Mesendoderm (in vitro differentiated cells): ENCODE measurements at regions not wholly inside any gene's neighbourhood (a gene's known extent, or its start where the extent isn't known, plus 50 kb on each side); places are given as distances from the start of the nearest gene placed in this dataset.

Experiments
- DNase-seq: peaks from one replicate; pipeline ENCODE4 v3.0.0; 2013
- H2AK5ac ChIP-seq: 2 replicates; pipeline ENCODE4 v1.6.1; 2013; ENCODE audit warnings: low read length, inconsistent platforms
- H2BK120ac ChIP-seq: 2 replicates; pipeline ENCODE4 v1.6.1; 2013; ENCODE audit warnings: low read depth, mild to moderate bottlenecking, low read length, moderate library complexity, mixed read lengths
- H2BK15ac ChIP-seq: replicated peaks from 2 replicates; pipeline ENCODE4 v1.6.1; 2013; ENCODE audit warnings: low read depth, mild to moderate bottlenecking, moderate library complexity
- H2BK5ac ChIP-seq: 2 replicates; pipeline ENCODE4 v1.6.1; 2013; ENCODE audit warnings: low read length, inconsistent platforms
- H3K18ac ChIP-seq: 2 replicates; pipeline ENCODE4 v1.6.1; 2013; ENCODE audit warnings: mild to moderate bottlenecking, low read length, mixed read lengths
- H3K23ac ChIP-seq: one replicate; pipeline ENCODE4 v1.6.1; 2013; ENCODE audit warnings: low read length
- H3K27ac ChIP-seq: 2 replicates; pipeline ENCODE4 v1.5.1; 2013; ENCODE audit warnings: low read depth, mild to moderate bottlenecking, inconsistent platforms, low read length, moderate library complexity
- H3K27me3 ChIP-seq: 2 replicates; pipeline ENCODE4 v1.6.1; 2013; ENCODE audit warnings: low read length, control low read depth, mild to moderate bottlenecking, inconsistent platforms; ENCODE audit not compliant: insufficient read depth, poor library complexity
- H3K36me3 ChIP-seq: 2 replicates; pipeline ENCODE4 v1.6.1; 2013; ENCODE audit warnings: low read length, inconsistent platforms; ENCODE audit not compliant: control insufficient read depth, insufficient read depth
- H3K4ac ChIP-seq: one replicate; pipeline ENCODE4 v1.6.1; 2013; ENCODE audit warnings: low read depth, mild to moderate bottlenecking, low read length, moderate library complexity
- H3K4me1 ChIP-seq: 2 replicates; pipeline ENCODE4 v1.6.1; 2013; ENCODE audit warnings: low read depth, low read length, inconsistent platforms; ENCODE audit not compliant: control insufficient read depth
- H3K4me2 ChIP-seq: 2 replicates; pipeline ENCODE4 v1.6.1; 2013; ENCODE audit warnings: low read length
- H3K4me3 ChIP-seq: 2 replicates; pipeline ENCODE4 v1.5.1; 2013; ENCODE audit warnings: mild to moderate bottlenecking, low read length
- H3K56ac ChIP-seq: one replicate; pipeline ENCODE4 v1.6.1; 2013; ENCODE audit warnings: low read length
- H3K79me1 ChIP-seq: 2 replicates; pipeline ENCODE4 v1.6.1; 2013; ENCODE audit warnings: low read length, inconsistent platforms
- H3K79me2 ChIP-seq: 2 replicates; pipeline ENCODE4 v1.6.1; 2013; ENCODE audit warnings: mild to moderate bottlenecking, low read length; ENCODE audit not compliant: control insufficient read depth, insufficient read depth
- H3K9ac ChIP-seq: 2 replicates; pipeline ENCODE4 v1.6.1; 2013; ENCODE audit warnings: low read length, inconsistent platforms
- H4K5ac ChIP-seq: one replicate; pipeline ENCODE4 v1.6.1; 2013; ENCODE audit warnings: low read length
- H4K8ac ChIP-seq: one replicate; pipeline ENCODE4 v1.6.1; 2013; ENCODE audit warnings: low read depth, mild to moderate bottlenecking, control low read depth, low read length, moderate library complexity
- WGBS: extraction: QIAGEN DNeasy Blood & Tissue Kit; methylation state at CpG from one replicate; pipeline ENCODE4 v1.1.7; 2013; ENCODE audit warnings: low lambda C conversion rate, missing lambda C conversion rate; ENCODE audit not compliant: insufficient coverage; ENCODE audit errors: extremely low coverage; 5-methylcytosine and 5-hydroxymethylcytosine counted together

- H2BK5ac ChIP-seq = no peak overlapping the region
Measured at GRCh38 chr13:68996668-68997025, 1111.0 kb upstream of the ATXN8OS start.

GRCh38 chr13:68995972-68996667 lies 1111.5 kb upstream of the ATXN8OS start:
- no CpG with 5 or more reads among the region's 3 CpGs for WGBS
- Histone ChIP-seq H3K4me1 (no peaks in the 10 kb centered on the region), H4K5ac (no peak overlapping the region), H3K9ac (no peak overlapping the region), H3K4me3 (no peak overlapping the region), H3K27ac (no peak overlapping the region), H3K4ac (no peak overlapping the region), H2BK120ac (no peak overlapping the region), H3K27me3 (no peaks in the 10 kb centered on the region), H2AK5ac (no peak overlapping the region), H4K8ac (no peak overlapping the region), H3K23ac (no peak overlapping the region), H2BK5ac (no peak overlapping the region), H3K79me1 (no peaks in the 10 kb centered on the region), H3K18ac (no peak overlapping the region), H3K56ac (no peak overlapping the region), H3K79me2 (no peaks in the 10 kb centered on the region), H3K4me2 (no peak overlapping the region), H2BK15ac (no peak overlapping the region), H3K36me3 (no peaks in the 10 kb centered on the region)
- no peak for DNase-seq

More at GRCh38 chr13:68996668-68997025, 1111.0 kb upstream of the ATXN8OS start:
- no peak overlapping the region for H3K23ac ChIP-seq
- no peak overlapping the region for H3K4ac ChIP-seq
- no peaks in the 10 kb centered on the region for H3K36me3 ChIP-seq
- no peak overlapping the region for H3K9ac ChIP-seq
- no peaks in the 10 kb centered on the region for H3K79me2 ChIP-seq
- H2BK120ac ChIP-seq = no peak overlapping the region
- no peak overlapping the region for H4K8ac ChIP-seq
- H2BK15ac ChIP-seq = no peak overlapping the region
- H3K27me3 ChIP-seq = no peaks in the 10 kb centered on the region
- H3K18ac ChIP-seq = no peak overlapping the region
- no peaks in the 10 kb centered on the region for H3K4me1 ChIP-seq
- no peak overlapping the region for H4K5ac ChIP-seq
- no peak for DNase-seq
- no peak overlapping the region for H3K56ac ChIP-seq
- no peaks in the 10 kb centered on the region for H3K79me1 ChIP-seq
- H3K27ac ChIP-seq = no peak overlapping the region
- no peak overlapping the region for H2AK5ac ChIP-seq
- no peak overlapping the region for H3K4me2 ChIP-seq
- no peak overlapping the region for H3K4me3 ChIP-seq

GRCh38 chr13:68993154-68993553 lies 1114.5 kb upstream of the ATXN8OS start:
- H4K8ac ChIP-seq = no peak overlapping the region
- H3K27me3 ChIP-seq = no peaks in the 10 kb centered on the region
- H2AK5ac ChIP-seq = no peak overlapping the region
- H3K27ac ChIP-seq = no peak overlapping the region
- H2BK5ac ChIP-seq = no peak overlapping the region
- no peak overlapping the region for H3K4me2 ChIP-seq
- no peak overlapping the region for H3K4me3 ChIP-seq
- no peak overlapping the region for H3K9ac ChIP-seq
- H3K4me1 ChIP-seq = no peaks in the 10 kb centered on the region
- H3K56ac ChIP-seq = no peak overlapping the region
- H3K4ac ChIP-seq = no peak overlapping the region
- H3K23ac ChIP-seq = no peak overlapping the region
- no peaks in the 10 kb centered on the region for H3K36me3 ChIP-seq
- no peak overlapping the region for H2BK15ac ChIP-seq
- H3K79me2 ChIP-seq = no peaks in the 10 kb centered on the region
- H3K18ac ChIP-seq = no peak overlapping the region
- H4K5ac ChIP-seq = no peak overlapping the region
- WGBS = no CpG with 5 or more reads among the region's 3 CpGs
- no peak for DNase-seq
- no peaks in the 10 kb centered on the region for H3K79me1 ChIP-seq
- H2BK120ac ChIP-seq = no peak overlapping the region

GRCh38 chr13:68988176-68988575 lies 1119.5 kb upstream of the ATXN8OS start:
- Histone ChIP-seq H3K18ac (no peak overlapping the region), H3K9ac (no peak overlapping the region), H3K56ac (no peak overlapping the region), H3K23ac (no peak overlapping the region), H3K79me2 (no peaks in the 10 kb centered on the region), H3K27me3 (no peaks in the 10 kb centered on the region), H3K79me1 (no peaks in the 10 kb centered on the region), H4K8ac (no peak overlapping the region), H4K5ac (no peak overlapping the region), H3K4me2 (no peak overlapping the region), H3K27ac (no peak overlapping the region), H3K4me1 (no peaks in the 10 kb centered on the region), H2BK120ac (no peak overlapping the region), H2BK5ac (no peak overlapping the region), H3K36me3 (no peaks in the 10 kb centered on the region), H3K4ac (no peak overlapping the region), H2AK5ac (no peak overlapping the region), H3K4me3 (no peak overlapping the region), H2BK15ac (no peak overlapping the region)
- no peak for DNase-seq
- WGBS = no CpG with 5 or more reads among the region's 11 CpGs

- Histone ChIP-seq H2AK5ac (no peak overlapping the region), H3K79me2 (no peaks in the 10 kb centered on the region), H4K5ac (no peak overlapping the region), H3K27ac (no peak overlapping the region), H2BK5ac (no peak overlapping the region), H3K36me3 (no peaks in the 10 kb centered on the region), H3K4me2 (no peak overlapping the region), H3K18ac (no peak overlapping the region), H2BK120ac (no peak overlapping the region), H3K79me1 (no peaks in the 10 kb centered on the region), H3K56ac (no peak overlapping the region), H3K4me3 (no peak overlapping the region), H3K4me1 (no peaks in the 10 kb centered on the region), H3K27me3 (no peaks in the 10 kb centered on the region), H3K9ac (no peak overlapping the region), H3K4ac (no peak overlapping the region), H3K23ac (no peak overlapping the region), H2BK15ac (no peak overlapping the region), H4K8ac (no peak overlapping the region)
- no CpG with 5 or more reads among the region's 13 CpGs for WGBS
- DNase-seq = no peak
Measured at GRCh38 chr13:68987585-68987984, 1120.0 kb upstream of the ATXN8OS start.

GRCh38 chr13:68984688-68985319 lies 1122.8 kb upstream of the ATXN8OS start:
- DNase-seq = no peak
- H4K8ac ChIP-seq = no peak overlapping the region
- H3K36me3 ChIP-seq = no peaks in the 10 kb centered on the region
- H3K9ac ChIP-seq = no peak overlapping the region
- no peak overlapping the region for H3K4me3 ChIP-seq
- no peak overlapping the region for H2BK120ac ChIP-seq
- no peaks in the 10 kb centered on the region for H3K27me3 ChIP-seq
- H2BK15ac ChIP-seq = no peak overlapping the region
- no peaks in the 10 kb centered on the region for H3K4me1 ChIP-seq
- no peak overlapping the region for H3K56ac ChIP-seq
- H3K79me2 ChIP-seq = no peaks in the 10 kb centered on the region
- H3K27ac ChIP-seq = no peak overlapping the region
- H3K79me1 ChIP-seq = no peaks in the 10 kb centered on the region
- H3K18ac ChIP-seq = no peak overlapping the region
- H3K23ac ChIP-seq = no peak overlapping the region
- no CpG with 5 or more reads among the region's 37 CpGs for WGBS
- H3K4me2 ChIP-seq = no peak overlapping the region
- no peak overlapping the region for H2BK5ac ChIP-seq
- no peak overlapping the region for H3K4ac ChIP-seq
- no peak overlapping the region for H4K5ac ChIP-seq
- H2AK5ac ChIP-seq = no peak overlapping the region
